SJSA1 (cell line): ENCODE measurements at regions not wholly inside any gene's neighbourhood (a gene's known extent, or its start where the extent isn't known, plus 50 kb on each side); places are given as distances from the start of the nearest gene placed in this dataset.

Experiments
- DNase-seq, 2 experiments: peaks; one replicate each; pipeline ENCODE4 v3.0.0-alpha.2; 2015 to 2020; ENCODE audit warnings: low spot score in 2 of 2, low read depth in 1 of 2
- H3K27ac ChIP-seq: fragments of 250-450 bp; sonication (Bioruptor Pico); 2 replicates; pipeline ENCODE4 v1.5.1; 2020; ENCODE audit warnings: mild to moderate bottlenecking, moderate library complexity
- H3K27me3 ChIP-seq: fragments of 250-450 bp; sonication (Bioruptor Pico); replicated peaks from 2 replicates; pipeline ENCODE4 v1.5.1; 2020; ENCODE audit warnings: mild to moderate bottlenecking, moderate library complexity
- H3K36me3 ChIP-seq: fragments of 250-450 bp; sonication (Bioruptor Pico); 2 replicates; pipeline ENCODE4 v1.5.1; 2020; ENCODE audit warnings: mild to moderate bottlenecking
- H3K4me1 ChIP-seq: fragments of 250-450 bp; sonication (Bioruptor Pico); replicated peaks from 2 replicates; pipeline ENCODE4 v1.6.1; 2021; ENCODE audit warnings: mild to moderate bottlenecking
- H3K4me3 ChIP-seq: fragments of 250-450 bp; sonication (Bioruptor Pico); 2 replicates; pipeline ENCODE4 v1.5.1; 2020; ENCODE audit warnings: mild to moderate bottlenecking
- H3K9me3 ChIP-seq: fragments of 250-450 bp; sonication (Bioruptor Pico); replicated peaks from 2 replicates; pipeline ENCODE4 v1.5.1; 2020; ENCODE audit warnings: mild to moderate bottlenecking

DNA sequence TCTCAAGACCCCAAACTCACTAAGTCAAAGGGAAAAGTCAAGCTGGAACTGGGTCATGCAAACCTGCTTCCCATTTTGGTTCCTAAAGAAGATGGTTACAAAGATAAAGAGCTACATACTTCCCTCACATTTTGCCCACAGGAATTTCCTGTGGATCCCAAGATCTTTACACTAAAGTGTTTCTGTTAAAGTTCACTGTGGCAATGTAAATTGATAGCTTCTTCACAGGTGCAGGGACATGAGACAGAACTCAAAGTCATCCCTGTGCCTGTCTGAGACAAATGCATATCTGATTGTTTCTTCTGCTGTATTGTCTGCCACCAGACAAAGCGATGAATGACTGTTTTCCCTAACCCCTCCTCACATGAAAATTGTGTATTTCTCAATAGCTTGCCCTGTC lies 567.8 kb downstream of the ZIC1 start:
- no peak overlapping the region for H3K27ac ChIP-seq
- H3K9me3 ChIP-seq: no peaks in the 10 kb centered on the region
- no peak overlapping the region for H3K4me3 ChIP-seq
- DNase-seq: no peak
- no peaks in the 10 kb centered on the region for H3K36me3 ChIP-seq
- 0 out of 2 replicates have a peak, but pooled peaks cover 3% of the 10 kb centered on the region for H3K4me1 ChIP-seq
- H3K27me3 ChIP-seq: no peaks in the 10 kb centered on the region

DNA sequence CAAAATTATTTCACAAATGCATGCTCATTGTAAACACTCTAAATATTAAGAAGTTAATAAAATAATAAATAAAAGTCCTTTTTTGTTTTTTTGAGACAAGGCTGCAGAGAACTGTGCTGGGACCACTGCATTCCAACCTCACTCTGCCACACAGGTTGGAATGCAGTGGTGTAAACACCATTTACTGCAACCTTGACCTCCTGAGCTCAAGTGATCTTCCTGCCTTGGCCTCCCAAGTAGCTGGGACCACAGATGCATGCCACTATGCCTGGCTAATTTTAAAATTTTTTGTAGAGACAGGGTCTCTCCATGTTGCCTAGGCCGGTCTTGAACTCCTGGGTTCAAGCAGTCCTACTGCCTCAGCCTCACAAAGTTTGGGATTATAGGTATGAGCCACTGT lies 578.4 kb downstream of the ZIC1 start:
- peak; percentile 57 to 66 for DNase-seq
- no peaks in the 10 kb centered on the region for H3K27me3 ChIP-seq
- no peak overlapping the region for H3K4me3 ChIP-seq
- peak overlapping the region; percentile 67 for H3K27ac ChIP-seq
- peaks cover 17% of the 10 kb centered on the region for H3K4me1 ChIP-seq
- H3K9me3 ChIP-seq: no peaks in the 10 kb centered on the region
- no peaks in the 10 kb centered on the region for H3K36me3 ChIP-seq

DNA sequence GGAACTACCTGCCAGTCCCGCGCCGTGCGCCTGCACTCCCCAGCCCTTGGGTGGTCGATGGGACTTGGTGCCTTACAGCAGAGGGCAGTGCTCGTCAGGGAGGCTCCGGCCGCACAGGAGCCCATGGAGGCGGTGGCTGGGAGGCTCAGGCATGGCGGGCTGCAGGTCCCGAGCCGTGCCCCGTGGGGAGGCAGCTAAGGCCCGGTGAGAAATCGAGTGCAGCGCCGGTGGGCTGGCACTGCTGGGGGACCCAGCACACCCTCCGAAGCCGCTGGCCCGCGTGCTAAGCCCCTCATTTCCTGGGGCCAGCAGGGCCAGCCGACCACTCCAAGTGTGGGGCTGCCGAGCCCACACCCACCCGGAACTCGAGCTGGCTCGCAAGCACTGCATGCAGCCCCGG lies 580.2 kb downstream of the ZIC1 start:
- Histone ChIP-seq H3K4me1 (peaks cover 17% of the 10 kb centered on the region), H3K27ac (no peak overlapping the region), H3K27me3 (no peaks in the 10 kb centered on the region), H3K4me3 (no peak overlapping the region), H3K36me3 (no peaks in the 10 kb centered on the region), H3K9me3 (no peaks in the 10 kb centered on the region)
- DNase-seq: no peak

DNA sequence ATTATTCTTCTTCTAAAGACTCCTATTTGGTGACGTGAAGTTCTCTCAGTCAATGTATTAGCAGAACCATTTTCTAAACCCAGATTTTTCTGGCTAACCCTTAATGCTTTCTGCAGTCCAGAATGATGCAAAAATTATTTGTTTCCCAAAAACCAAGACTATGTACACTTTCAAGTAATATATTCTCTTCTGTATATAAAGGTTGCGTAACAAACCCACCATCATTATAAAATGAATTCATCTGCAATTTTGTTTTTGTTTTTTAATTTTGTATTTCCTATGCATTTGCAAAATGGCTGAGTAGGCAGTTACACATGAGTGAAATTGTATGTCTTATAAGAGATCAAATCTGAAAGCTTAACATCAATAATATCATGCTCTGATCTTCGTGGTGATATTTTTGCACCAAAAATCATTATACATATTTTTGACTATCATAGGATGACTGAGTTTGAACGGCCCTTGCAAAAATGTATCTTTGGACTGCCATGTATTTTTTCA lies 593.6 kb downstream of the ZIC1 start:
- Histone ChIP-seq H3K36me3 (no peaks in the 10 kb centered on the region), H3K27ac (no peak overlapping the region), H3K4me3 (no peak overlapping the region), H3K27me3 (no peaks in the 10 kb centered on the region), H3K9me3 (no peaks in the 10 kb centered on the region), H3K4me1 (no peaks in the 10 kb centered on the region)
- DNase-seq: no peak

DNA sequence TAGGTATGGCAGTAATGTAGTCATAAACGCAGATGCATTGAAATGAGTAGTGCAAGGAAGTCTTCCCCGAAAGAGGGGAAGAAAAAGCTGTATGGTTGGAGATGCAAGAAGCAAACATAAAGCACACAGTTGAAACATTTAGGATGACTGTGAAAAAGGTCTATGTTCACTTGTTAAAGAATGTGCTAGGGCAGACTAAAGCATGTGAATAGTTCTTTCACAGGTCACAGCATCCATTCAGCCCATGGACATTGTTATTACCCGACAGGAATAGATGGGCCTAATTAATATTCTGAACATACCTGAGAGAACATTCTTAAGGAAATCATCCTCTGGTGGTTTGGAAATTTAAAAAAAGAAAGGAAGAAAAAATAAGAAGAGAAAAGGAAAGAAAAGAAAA lies 595.2 kb downstream of the ZIC1 start:
- no peak overlapping the region for H3K27ac ChIP-seq
- no peak for DNase-seq
- no peaks in the 10 kb centered on the region for H3K9me3 ChIP-seq
- no peaks in the 10 kb centered on the region for H3K27me3 ChIP-seq
- no peaks in the 10 kb centered on the region for H3K36me3 ChIP-seq
- no peaks in the 10 kb centered on the region for H3K4me1 ChIP-seq
- no peak overlapping the region for H3K4me3 ChIP-seq

DNA sequence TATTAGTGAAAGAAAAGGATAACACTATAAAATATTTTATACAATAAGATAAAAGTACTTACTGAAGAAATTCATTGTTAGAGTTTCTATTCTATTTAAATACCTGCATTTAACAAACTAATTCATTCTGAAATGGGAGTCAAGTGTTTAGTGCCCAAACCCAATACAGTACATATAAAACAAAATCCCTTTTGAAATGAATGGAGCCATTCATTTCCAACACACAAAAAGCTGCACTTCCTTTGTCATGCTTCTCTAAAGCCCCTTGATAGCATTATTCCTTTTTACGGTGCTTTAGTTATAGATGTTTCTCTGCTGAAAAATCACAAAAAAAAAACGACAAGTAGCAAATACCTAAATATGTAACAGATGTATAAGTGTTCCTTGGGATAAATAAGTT lies 596.3 kb downstream of the ZIC1 start:
- Histone ChIP-seq H3K27ac (no peak overlapping the region), H3K27me3 (no peaks in the 10 kb centered on the region), H3K4me3 (no peak overlapping the region), H3K36me3 (no peaks in the 10 kb centered on the region), H3K9me3 (no peaks in the 10 kb centered on the region), H3K4me1 (no peaks in the 10 kb centered on the region)
- DNase-seq: no peak

DNA sequence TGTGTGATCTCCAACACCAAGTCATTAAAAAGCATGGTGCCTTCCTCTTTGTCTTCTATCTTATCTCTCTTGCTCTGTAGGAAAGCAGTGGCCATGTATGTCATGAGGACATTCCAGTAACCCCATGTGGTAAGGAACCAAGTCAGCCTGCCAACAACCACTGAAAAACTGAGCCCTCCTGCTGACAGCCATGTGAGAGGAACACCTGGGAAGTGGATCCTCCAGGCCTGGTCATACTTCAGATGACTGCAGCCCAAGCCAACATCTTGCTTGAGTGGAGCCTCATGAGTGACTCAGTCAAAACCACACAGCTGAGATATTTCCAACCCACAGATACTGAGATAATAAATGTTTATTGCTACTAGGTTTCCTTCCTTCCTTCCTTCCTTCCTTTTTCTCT lies 597.3 kb downstream of the ZIC1 start:
- DNase-seq: no peak
- no peaks in the 10 kb centered on the region for H3K4me1 ChIP-seq
- no peak overlapping the region for H3K27ac ChIP-seq

DNA sequence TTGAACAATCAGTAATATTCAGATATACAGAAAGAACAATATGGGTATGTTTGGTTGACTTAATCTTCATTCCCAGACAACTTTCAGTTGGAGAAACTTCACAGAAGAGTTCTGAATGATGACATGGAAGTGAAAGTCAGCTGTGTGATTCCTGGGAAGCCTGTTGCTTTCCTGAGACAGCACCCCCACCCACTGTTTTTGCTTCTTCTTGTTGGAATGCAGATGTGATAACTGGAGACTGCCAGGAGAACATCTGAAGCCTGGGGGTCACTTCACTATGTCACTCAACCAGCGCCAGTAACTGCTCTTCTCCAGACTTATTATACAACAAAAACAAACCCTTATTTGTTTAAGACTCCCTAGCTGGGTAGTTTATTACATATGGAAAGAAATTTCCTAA lies 599.4 kb downstream of the ZIC1 start:
- Histone ChIP-seq H3K9me3 (no peaks in the 10 kb centered on the region), H3K4me3 (no peak overlapping the region), H3K27me3 (no peaks in the 10 kb centered on the region), H3K36me3 (no peaks in the 10 kb centered on the region), H3K27ac (no peak overlapping the region), H3K4me1 (no peaks in the 10 kb centered on the region)
- no peak for DNase-seq

More for the DNA sequence above, 597.3 kb downstream of the ZIC1 start:
- Histone ChIP-seq H3K27me3 (no peaks in the 10 kb centered on the region), H3K9me3 (no peaks in the 10 kb centered on the region), H3K4me3 (no peak overlapping the region), H3K36me3 (no peaks in the 10 kb centered on the region)

DNA sequence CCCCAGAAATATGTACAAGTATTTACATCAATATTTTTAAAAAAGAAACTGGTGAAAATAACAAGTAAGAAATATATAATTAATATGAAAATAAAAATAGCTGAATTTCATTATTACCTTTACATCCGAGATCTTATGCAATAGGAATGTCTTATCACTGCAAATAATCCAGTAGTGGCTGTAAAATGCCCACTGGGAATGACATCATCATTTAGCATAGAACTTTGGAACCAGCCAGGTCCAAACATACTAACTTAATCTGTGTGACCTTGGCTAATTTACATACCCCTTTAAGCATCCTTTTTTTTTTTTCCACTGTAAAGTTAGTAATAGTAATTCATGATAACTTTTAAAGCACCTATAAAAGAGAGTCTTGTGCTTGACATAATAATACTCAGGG lies 611.7 kb downstream of the ZIC1 start:
- Histone ChIP-seq H3K4me3 (no peak overlapping the region), H3K27ac (no peak overlapping the region), H3K36me3 (no peaks in the 10 kb centered on the region), H3K27me3 (no peaks in the 10 kb centered on the region), H3K9me3 (no peaks in the 10 kb centered on the region), H3K4me1 (no peaks in the 10 kb centered on the region)
- no peak for DNase-seq

DNA sequence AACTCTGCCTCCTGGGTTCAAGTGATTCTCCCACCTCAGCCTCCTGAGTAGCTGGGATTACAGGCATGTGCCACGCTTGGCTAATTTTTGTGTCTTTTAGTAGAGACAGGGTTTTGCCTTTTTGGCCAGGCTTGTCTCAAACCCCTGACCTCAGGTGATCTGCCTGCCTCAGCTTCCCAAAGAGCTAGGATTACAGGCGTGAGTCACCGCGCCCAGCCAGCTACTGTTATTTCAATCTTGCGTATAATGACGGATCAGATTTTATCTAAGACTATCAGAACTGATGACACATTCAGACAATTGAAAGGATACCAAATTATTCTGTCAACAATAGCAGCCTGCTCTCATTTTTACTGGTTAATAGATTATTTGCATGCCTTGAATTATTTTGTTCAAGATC lies 612.2 kb downstream of the ZIC1 start:
- no peaks in the 10 kb centered on the region for H3K9me3 ChIP-seq
- no peak overlapping the region for H3K4me3 ChIP-seq
- no peak overlapping the region for H3K27ac ChIP-seq
- no peaks in the 10 kb centered on the region for H3K27me3 ChIP-seq
- H3K36me3 ChIP-seq: no peaks in the 10 kb centered on the region
- H3K4me1 ChIP-seq: no peaks in the 10 kb centered on the region
- DNase-seq: no peak

DNA sequence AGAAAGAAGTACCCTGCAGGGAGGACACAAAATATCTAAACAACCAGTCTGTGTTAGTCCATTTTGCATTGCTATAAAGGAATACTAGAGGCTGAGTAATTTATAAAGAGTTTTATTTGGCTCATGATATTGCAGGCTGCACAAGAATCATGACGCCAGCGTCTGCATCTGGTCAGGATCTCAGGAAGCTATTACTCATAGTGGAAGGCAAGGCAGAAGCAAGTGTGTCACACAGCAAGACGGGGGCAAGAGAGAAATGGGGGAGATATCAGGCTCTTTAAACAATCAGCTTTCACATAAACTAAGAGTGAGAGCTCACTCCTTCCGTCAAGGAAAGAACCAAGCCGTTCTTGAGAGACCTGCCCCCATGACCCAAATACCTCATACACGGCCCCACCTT lies 614.8 kb downstream of the ZIC1 start:
- Histone ChIP-seq H3K9me3 (no peaks in the 10 kb centered on the region), H3K27ac (no peak overlapping the region)
- no peak for DNase-seq

DNA sequence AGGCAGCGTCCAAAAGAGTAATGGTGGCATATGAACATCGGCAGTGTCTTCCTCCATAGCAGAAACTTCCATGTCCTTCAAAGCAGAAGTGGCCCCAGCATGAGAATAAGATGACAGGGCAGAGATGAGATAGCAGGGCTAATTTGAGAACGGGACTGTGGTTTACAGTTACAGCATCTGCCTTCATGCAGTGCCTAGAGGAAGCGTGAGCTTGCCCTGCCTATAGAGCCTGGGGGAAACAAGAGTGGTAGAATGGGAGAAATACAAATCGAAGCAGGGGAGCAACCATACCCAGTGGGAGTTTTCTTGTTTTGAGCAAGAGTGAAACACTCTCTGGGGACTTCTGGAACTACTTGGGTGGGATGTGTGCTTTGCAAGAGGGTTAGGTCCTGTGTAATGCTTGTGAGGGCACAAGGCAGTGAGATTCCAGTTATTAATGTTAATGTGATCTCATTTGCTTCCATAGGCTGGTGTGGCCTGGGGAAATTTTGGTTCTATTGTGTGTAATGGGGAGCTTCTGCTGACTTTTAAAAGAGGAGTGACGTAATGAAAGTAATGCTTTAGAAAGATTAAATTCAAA lies 616.9 kb downstream of the ZIC1 start:
- H3K27ac ChIP-seq: no peak overlapping the region
- H3K4me3 ChIP-seq: no peak overlapping the region
- H3K4me1 ChIP-seq: no peaks in the 10 kb centered on the region
- no peak for DNase-seq
- no peaks in the 10 kb centered on the region for H3K36me3 ChIP-seq
- no peaks in the 10 kb centered on the region for H3K9me3 ChIP-seq
- H3K27me3 ChIP-seq: no peaks in the 10 kb centered on the region

More for the DNA sequence above, 614.8 kb downstream of the ZIC1 start:
- Histone ChIP-seq H3K27me3 (no peaks in the 10 kb centered on the region), H3K4me1 (no peaks in the 10 kb centered on the region), H3K36me3 (no peaks in the 10 kb centered on the region), H3K4me3 (no peak overlapping the region)

DNA sequence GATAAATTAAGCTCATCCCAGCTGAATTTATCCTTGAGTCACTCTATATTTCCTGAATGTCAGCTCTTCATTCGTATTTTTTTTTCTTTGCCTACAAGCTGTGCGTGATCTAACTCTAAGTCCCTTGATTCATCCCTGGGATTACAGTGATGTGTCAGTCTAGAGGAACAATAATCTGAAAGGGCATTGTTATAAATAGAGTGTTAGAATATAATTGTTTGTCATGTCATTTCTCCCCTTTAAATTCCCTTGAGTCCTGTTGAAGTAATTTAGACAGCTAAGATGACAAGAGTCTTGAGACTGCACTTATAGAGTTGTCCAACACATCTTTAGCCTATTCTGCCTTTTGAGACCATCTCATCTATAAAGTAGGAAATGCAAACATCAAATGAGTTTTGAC lies 621.8 kb downstream of the ZIC1 start:
- no peak for DNase-seq
- H3K27ac ChIP-seq: no peak overlapping the region
- no peaks in the 10 kb centered on the region for H3K27me3 ChIP-seq
- H3K36me3 ChIP-seq: no peaks in the 10 kb centered on the region
- H3K4me3 ChIP-seq: no peak overlapping the region
- H3K9me3 ChIP-seq: no peaks in the 10 kb centered on the region
- no peaks in the 10 kb centered on the region for H3K4me1 ChIP-seq

DNA sequence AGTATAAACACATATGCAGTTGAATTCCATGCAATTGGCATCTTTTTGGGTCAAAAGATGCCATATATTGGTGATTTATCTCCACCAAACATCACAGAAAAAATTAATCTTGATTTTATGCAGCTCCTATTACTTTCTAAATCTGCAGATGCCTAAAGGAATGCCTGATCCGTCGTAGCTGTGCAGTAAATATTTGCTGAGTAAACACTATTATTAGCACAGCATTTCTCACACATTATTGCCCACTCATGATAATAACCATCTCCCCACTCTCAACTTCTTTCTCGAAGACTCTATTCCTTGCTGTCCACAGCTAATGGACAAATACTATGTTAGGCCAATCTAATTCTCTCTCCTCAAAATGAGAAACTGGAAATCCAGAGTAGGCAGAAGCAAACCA lies 625.2 kb downstream of the ZIC1 start:
- Histone ChIP-seq H3K36me3 (no peaks in the 10 kb centered on the region), H3K27me3 (no peaks in the 10 kb centered on the region), H3K9me3 (no peaks in the 10 kb centered on the region), H3K4me3 (no peak overlapping the region), H3K27ac (no peak overlapping the region), H3K4me1 (no peaks in the 10 kb centered on the region)
- DNase-seq: no peak

DNA sequence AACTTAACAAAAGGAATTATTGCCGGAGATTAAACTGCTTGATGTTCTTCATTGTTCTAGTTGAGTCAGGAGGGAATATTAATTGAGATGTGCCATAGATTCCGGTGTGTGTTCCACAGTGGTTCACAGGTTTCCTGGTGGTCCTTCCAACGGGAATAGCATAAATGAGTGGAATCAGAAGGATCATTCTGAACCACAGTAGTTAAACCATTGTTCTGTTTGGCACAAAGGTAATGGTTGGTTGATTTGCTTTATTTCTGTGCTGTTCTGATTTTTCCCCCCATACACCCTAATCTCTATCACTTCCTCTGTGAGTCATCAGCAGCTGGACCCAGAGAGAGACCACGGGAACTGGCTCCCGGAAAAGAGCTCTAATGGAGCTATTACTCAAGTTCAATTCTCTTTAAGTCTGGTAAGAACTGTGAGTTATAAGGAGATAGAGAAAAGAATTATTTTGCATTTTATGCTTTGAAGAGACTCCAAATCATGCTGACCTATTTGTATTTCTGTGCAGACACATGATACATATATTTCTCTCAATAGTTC lies 627.2 kb downstream of the ZIC1 start:
- Histone ChIP-seq H3K27me3 (no peaks in the 10 kb centered on the region), H3K27ac (no peak overlapping the region), H3K9me3 (no peaks in the 10 kb centered on the region), H3K4me1 (no peaks in the 10 kb centered on the region), H3K36me3 (no peaks in the 10 kb centered on the region), H3K4me3 (no peak overlapping the region)
- no peak for DNase-seq
